ENCODE measurements at regions not wholly inside any gene's neighbourhood (a gene's known extent, or its start where the extent isn't known, plus 50 kb on each side); places are given as distances from the start of the nearest gene placed in this dataset.

DNA sequence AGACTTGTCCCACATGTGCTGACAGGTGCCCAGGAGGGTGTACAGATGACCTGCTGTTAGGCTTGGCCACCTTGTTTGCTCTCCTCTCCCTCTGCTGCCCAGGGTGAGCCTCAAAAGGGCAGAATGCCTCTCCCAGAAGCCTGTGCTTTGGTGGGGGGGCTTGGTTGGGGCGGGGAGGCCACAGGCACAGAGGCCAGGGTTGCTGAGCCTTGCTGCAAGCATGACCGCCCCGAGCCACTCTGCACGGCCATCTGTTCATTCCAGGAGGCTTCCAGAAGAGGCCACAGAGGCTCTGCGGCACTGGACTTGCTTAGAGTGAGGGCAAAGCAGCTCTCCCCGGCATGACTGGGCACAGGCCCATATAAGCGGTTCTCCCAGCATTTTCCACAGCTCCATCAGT, 190.8 kb downstream of the GLRX3 start:
- H3K4me2 ChIP-seq (ENCODE audit: insufficient read depth, insufficient read length, low read length) = no peak overlapping the region
- no peak overlapping the region for H3T11ph ChIP-seq (ENCODE audit: low read length)
- peaks cover 4% of the 10 kb centered on the region; the same call in 1 of the 2 replicates for H3K27me3 Mint-ChIP-seq (ENCODE audit: low read depth)
- H4K20me1 ChIP-seq (ENCODE audit: control insufficient read depth, insufficient read depth, insufficient read length) = no peaks in the 10 kb centered on the region
- no peak overlapping the region for H3K27ac ChIP-seq (ENCODE audit: insufficient read length, low read depth, low read length)
- H2BK15ac ChIP-seq (ENCODE audit: low read depth, low read length) = no peak overlapping the region
- no peak overlapping the region for H3K9ac ChIP-seq (ENCODE audit: extremely low read depth, insufficient read length, low read length)
- peaks cover 17% of the 10 kb centered on the region for H3K9me3 ChIP-seq (ENCODE audit: control insufficient read depth, low read depth, low read length)
- no peaks in the 10 kb centered on the region for H3K4me1 ChIP-seq (ENCODE audit: insufficient read depth, low read length)
- peaks cover 57 to 59% of the 10 kb centered on the region in 2 experiments for H3K9me3 Mint-ChIP-seq
- H4K91ac ChIP-seq (ENCODE audit: insufficient read length, low read depth, low read length) = no peak overlapping the region
- H2BK12ac ChIP-seq (ENCODE audit: insufficient read length, low read depth, low read length) = no peak overlapping the region
- no peaks in the 10 kb centered on the region for H3K4me1 Mint-ChIP-seq
- H3K56ac ChIP-seq (ENCODE audit: insufficient read length, low read depth, low read length) = no peak overlapping the region
- H4K8ac ChIP-seq (replicated peaks; ENCODE audit: insufficient read length, low read depth, low read length) = no peak overlapping the region
- H2AFZ ChIP-seq (ENCODE audit: low read length) = no peak overlapping the region
- no peak overlapping the region for H3K4me3 Mint-ChIP-seq
- H3K79me2 ChIP-seq (ENCODE audit: insufficient read depth, low read length) = no peaks in the 10 kb centered on the region
- H3K23me2 ChIP-seq (ENCODE audit: insufficient read length, low read depth, low read length, poor library complexity, severe bottlenecking) = no peaks in the 10 kb centered on the region
- H3K27me3 ChIP-seq (ENCODE audit: insufficient read depth, low read length) = no peaks in the 10 kb centered on the region
- H3K79me1 ChIP-seq (ENCODE audit: insufficient read depth, low read depth, low read length, poor library complexity, severe bottlenecking) = no peaks in the 10 kb centered on the region
- H2BK20ac ChIP-seq (ENCODE audit: low read depth, low read length, poor library complexity, severe bottlenecking) = no peak overlapping the region
- H3K4ac ChIP-seq (ENCODE audit: low read depth, low read length) = no peak overlapping the region
- no peak overlapping the region for H3K14ac ChIP-seq (ENCODE audit: insufficient read depth, low read length)
- H2BK5ac ChIP-seq (ENCODE audit: insufficient read length, low read length) = no peak overlapping the region
- H3K18ac ChIP-seq (ENCODE audit: insufficient read length, low read depth, low read length) = no peak overlapping the region
- no peak overlapping the region for H2BK120ac ChIP-seq (ENCODE audit: low read depth, low read length, poor library complexity, severe bottlenecking)
- no peak overlapping the region for H3K23ac ChIP-seq (ENCODE audit: insufficient read length, low read depth, low read length)
- H3K36me3 Mint-ChIP-seq (ENCODE audit: insufficient read depth in 1 of 3, low read depth in 3 of 3) = peaks cover 4 to 6% (median 4%) of the 10 kb centered on the region in 3 experiments; a peak in 6 of 7 replicates
- H2AK5ac ChIP-seq (ENCODE audit: insufficient read length, low read length) = no peak overlapping the region
- no peak for DNase-seq
- TF ChIP-seq, protein P1, sequence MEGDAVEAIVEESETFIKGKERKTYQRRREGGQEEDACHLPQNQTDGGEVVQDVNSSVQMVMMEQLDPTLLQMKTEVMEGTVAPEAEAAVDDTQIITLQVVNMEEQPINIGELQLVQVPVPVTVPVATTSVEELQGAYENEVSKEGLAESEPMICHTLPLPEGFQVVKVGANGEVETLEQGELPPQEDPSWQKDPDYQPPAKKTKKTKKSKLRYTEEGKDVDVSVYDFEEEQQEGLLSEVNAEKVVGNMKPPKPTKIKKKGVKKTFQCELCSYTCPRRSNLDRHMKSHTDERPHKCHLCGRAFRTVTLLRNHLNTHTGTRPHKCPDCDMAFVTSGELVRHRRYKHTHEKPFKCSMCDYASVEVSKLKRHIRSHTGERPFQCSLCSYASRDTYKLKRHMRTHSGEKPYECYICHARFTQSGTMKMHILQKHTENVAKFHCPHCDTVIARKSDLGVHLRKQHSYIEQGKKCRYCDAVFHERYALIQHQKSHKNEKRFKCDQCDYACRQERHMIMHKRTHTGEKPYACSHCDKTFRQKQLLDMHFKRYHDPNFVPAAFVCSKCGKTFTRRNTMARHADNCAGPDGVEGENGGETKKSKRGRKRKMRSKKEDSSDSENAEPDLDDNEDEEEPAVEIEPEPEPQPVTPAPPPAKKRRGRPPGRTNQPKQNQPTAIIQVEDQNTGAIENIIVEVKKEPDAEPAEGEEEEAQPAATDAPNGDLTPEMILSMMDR (conservative IDR thresholded peaks at IDR 0.05) = no peak
- no peak overlapping the region for H4K5ac ChIP-seq (ENCODE audit: insufficient read length, low read depth, low read length)
- WGBS (ENCODE audit: extremely low coverage, insufficient read length, low lambda C conversion rate) = no CpG with 5 or more reads among the region's 7 CpGs
- no peak overlapping the region for H3K27ac Mint-ChIP-seq

All from H9 (cell line).